ENCODE measurements at regions not wholly inside any gene's neighbourhood (a gene's known extent, or its start where the extent isn't known, plus 50 kb on each side); places are given as distances from the start of the nearest gene placed in this dataset.

DNA sequence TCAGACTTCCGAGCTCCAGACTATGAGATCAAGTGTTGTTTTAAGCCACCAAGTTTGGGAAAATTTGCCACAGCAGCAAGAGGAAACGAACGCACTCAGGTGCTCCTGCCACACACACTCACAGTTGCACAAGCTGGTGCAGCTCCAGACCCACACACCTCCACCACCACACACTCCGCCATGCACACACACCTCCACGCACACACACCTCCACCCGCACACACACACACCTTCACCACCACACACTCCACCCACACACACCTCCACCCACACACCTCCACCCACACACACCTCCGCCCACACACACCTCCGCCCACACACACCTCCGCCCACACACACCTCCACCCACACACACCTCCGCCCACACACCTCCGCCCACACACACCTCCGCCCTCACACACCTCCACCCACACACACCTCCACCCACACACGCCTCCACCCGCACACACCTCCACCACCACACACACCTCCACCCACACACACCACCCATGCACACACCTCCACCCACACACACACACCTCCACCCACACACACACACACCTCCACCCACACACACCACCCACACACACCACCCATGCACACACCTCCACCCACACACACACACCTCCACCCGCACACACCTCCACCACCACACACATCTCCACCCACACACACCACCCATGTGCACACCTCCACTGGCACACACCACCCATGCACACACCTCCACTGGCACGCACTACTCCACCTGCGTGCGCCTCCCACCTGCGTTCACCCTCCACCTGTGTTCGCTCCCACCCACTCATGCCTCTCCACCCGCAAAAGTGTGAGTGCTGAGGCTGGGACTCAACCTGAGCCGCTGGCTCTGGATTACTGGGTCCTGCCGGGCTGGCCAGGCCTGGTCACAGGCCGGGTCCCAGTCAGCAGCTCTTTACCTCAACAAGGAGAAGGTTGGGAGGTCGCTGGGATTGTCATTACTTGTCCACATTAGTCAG, 175.6 kb downstream of the BMP7 start:
- Histone ChIP-seq H3K9me3 (ENCODE audit: control insufficient read depth, insufficient read depth, low read length) (peaks cover 19% of the 10 kb centered on the region; the same call in 1 of the 2 replicates), H3K4me3 (ENCODE audit: low read depth, low read length) (no peak overlapping the region), H3K27me3 (ENCODE audit: control insufficient read depth, insufficient read depth, low read length) (no peaks in the 10 kb centered on the region), H3K27ac (ENCODE audit: low read depth, low read length) (no peak overlapping the region)
- no peak for DNase-seq (ENCODE audit: low read depth, low spot score)
- ChIA-PET POLR2A (no interaction called here), CTCF (interaction anchor here (1.0 to 2.6 kb wide), 3 partner anchors 255 to 259 kb away, joined by 3 to 21 read pairs (median 11); no protein-coding TSS in a partner anchor)
- TF ChIP-seq, protein P1, sequence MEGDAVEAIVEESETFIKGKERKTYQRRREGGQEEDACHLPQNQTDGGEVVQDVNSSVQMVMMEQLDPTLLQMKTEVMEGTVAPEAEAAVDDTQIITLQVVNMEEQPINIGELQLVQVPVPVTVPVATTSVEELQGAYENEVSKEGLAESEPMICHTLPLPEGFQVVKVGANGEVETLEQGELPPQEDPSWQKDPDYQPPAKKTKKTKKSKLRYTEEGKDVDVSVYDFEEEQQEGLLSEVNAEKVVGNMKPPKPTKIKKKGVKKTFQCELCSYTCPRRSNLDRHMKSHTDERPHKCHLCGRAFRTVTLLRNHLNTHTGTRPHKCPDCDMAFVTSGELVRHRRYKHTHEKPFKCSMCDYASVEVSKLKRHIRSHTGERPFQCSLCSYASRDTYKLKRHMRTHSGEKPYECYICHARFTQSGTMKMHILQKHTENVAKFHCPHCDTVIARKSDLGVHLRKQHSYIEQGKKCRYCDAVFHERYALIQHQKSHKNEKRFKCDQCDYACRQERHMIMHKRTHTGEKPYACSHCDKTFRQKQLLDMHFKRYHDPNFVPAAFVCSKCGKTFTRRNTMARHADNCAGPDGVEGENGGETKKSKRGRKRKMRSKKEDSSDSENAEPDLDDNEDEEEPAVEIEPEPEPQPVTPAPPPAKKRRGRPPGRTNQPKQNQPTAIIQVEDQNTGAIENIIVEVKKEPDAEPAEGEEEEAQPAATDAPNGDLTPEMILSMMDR (IDR thresholded peaks at IDR 0.05; ENCODE audit: low read depth, low read length), result no peak

DNA sequence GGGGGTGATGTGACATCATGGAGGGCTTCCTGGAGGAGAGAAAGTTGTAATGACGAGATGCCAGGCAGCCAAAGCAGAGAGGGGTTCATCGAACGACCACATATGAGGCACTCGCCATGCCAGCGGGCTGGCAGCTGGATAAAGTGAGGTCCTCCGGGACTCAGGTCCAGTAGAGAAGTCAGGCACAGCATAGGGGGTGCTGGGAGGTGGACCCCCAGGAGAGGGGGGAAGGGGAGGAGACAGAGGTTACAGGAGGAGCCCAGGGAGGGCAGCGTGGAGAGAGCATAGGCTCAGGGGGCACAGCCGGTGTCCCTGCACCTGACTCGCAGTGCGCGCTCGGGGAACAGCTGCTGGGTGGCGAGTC, 174.7 kb downstream of the BMP7 start:
- TF ChIP-seq, protein P1 (IDR thresholded peaks at IDR 0.05; ENCODE audit: low read depth, low read length), result no peak
- Histone ChIP-seq H3K9me3 (ENCODE audit: control insufficient read depth, insufficient read depth, low read length) (peaks cover 15% of the 10 kb centered on the region; the same call in 1 of the 2 replicates), H3K4me3 (ENCODE audit: low read depth, low read length) (no peak overlapping the region), H3K27ac (ENCODE audit: low read depth, low read length) (no peak overlapping the region), H3K27me3 (ENCODE audit: control insufficient read depth, insufficient read depth, low read length) (no peaks in the 10 kb centered on the region)
- DNase-seq (ENCODE audit: low read depth, low spot score), result no peak
- ChIA-PET CTCF (interaction anchor here (1.1 to 2.6 kb wide), 2 partner anchors 255 to 258 kb away, joined by 11 read pairs; no protein-coding TSS in a partner anchor), POLR2A (no interaction called here)

DNA sequence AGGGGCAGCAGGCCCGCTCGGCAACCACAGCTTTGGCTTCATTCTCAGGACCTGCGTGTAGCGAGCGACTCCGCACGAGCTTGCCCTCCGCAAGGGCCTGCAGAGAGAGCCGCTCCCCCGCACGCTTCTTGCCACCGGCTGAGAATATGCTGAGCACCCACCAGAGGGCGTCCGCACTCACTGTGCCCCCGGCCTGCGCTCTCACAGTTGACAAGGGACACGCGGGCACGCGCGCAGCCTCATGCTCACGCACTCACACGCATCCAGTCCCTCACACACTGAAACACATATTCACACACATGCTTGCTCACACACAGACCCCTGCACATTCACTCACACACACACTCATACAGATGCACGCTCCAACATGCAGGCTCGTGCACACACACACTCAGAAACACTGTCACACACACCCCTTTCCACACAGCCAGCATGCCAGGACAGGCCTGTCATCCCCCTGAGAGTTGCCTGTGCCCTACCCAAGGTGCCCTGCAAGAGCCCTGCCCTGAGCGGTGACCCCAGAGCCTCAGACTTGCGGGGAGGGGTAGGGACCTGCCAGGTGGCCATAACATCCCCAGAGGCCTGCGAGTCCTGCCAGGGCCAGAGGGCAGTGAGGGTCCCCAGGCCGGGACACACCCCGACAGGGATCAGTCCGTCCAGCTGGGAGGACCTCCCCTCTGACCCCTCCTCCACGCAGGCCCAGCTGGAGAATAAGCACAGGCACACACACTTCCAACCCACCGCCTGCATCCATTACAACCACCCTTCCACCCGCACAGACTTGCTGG, 174.1 kb downstream of the BMP7 start:
- Histone ChIP-seq H3K9me3 (ENCODE audit: control insufficient read depth, insufficient read depth, low read length) (peaks cover 12% of the 10 kb centered on the region; the same call in 1 of the 2 replicates), H3K27ac (ENCODE audit: low read depth, low read length) (no peak overlapping the region), H3K4me3 (ENCODE audit: low read depth, low read length) (no peak overlapping the region), H3K27me3 (ENCODE audit: control insufficient read depth, insufficient read depth, low read length) (no peaks in the 10 kb centered on the region)
- TF ChIP-seq, protein P1 (IDR thresholded peaks at IDR 0.05; ENCODE audit: low read depth, low read length), result peak; percentile 61
- CTCF ChIA-PET, result interaction anchor here (0.6 to 2.6 kb wide), 3 partner anchors 255 to 257 kb away, joined by 3 to 11 read pairs (median 11); no protein-coding TSS in a partner anchor
- DNase-seq (ENCODE audit: low read depth, low spot score), result no peak
- POLR2A ChIA-PET, result no interaction called here

DNA sequence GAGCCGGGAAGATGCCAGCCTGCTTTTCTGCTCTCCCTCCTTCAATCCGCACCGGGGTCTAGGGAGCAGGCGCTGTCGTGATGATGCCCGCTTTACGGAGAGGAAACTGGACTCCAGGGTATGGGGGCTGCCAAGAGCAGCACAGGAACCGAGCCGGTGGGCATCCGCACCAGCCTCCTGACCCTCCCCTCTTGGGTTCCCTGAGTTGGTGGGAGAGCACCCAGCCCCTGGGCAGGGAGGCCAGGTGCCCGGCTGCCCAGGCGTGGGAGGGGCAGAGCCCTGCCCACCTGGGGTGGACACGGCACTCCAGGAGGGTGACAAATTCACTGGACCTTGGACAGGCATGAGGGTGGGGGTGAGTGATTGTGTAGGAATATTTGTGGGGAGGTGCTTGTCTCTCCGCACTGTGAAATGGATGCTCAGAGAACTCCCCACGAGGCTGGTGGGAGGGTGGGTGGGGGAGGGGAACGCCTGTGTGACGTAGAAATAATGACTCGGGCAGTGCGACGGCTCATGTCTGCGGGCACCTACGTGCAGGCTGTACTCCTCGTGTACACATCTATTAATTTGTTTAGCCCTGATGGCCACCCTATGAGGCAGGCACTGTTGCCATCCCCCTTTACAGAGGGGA, 173.4 kb downstream of the BMP7 start:
- TF ChIP-seq, protein P1 (IDR thresholded peaks at IDR 0.05; ENCODE audit: low read depth, low read length), result no peak
- ChIA-PET CTCF (interaction anchor here (0.6 kb wide), 1 partner anchor 256 kb away, joined by 3 read pairs; no protein-coding TSS in a partner anchor), POLR2A (no interaction called here)
- Histone ChIP-seq H3K9me3 (ENCODE audit: control insufficient read depth, insufficient read depth, low read length) (peaks cover 12% of the 10 kb centered on the region; the same call in 1 of the 2 replicates), H3K27me3 (ENCODE audit: control insufficient read depth, insufficient read depth, low read length) (no peaks in the 10 kb centered on the region), H3K27ac (ENCODE audit: low read depth, low read length) (no peak overlapping the region), H3K4me3 (ENCODE audit: low read depth, low read length) (no peak overlapping the region)
- DNase-seq (ENCODE audit: low read depth, low spot score), result no peak

Measured in AG04450 (cell line).